SK-N-SH (cell line): ENCODE measurements at regions not wholly inside any gene's neighbourhood (a gene's known extent, or its start where the extent isn't known, plus 50 kb on each side); places are given as distances from the start of the nearest gene placed in this dataset.
"Not testable (repeated sequence)": the region's sequence is repeated elsewhere in the genome, so short reads cannot be mapped to it uniquely, and the experiment has no call there.

Source experiments
- EZH2phosphoT487 ChIP-seq: fragments of 200-600 bp; sonication (generic); IDR thresholded peaks from 2 replicates; pipeline ENCODE4 v1.6.1; 2017; ENCODE audit warnings: low read depth, mixed run types, mild to moderate bottlenecking, antibody characterized with exemption, moderate library complexity, borderline replicate concordance
- MXI1 ChIP-seq: IDR thresholded peaks from 2 replicates; pipeline ENCODE4 v1.6.1; 2012; ENCODE audit warnings: mild to moderate bottlenecking, low read depth, low read length, improper control_type of control experiment
- NFIC ChIP-seq: IDR thresholded peaks from 2 replicates; pipeline ENCODE4 v1.4.0; 2012; ENCODE audit warnings: borderline replicate concordance
- RAD21 ChIP-seq: IDR thresholded peaks from 2 replicates; pipeline ENCODE4 v1.6.1; 2012; ENCODE audit warnings: mild to moderate bottlenecking, low read length
- TF ChIP-seq, protein P1 (sequence below): fragments of 200-600 bp; sonication (generic); IDR thresholded peaks from 2 replicates; pipeline ENCODE4 v1.6.1; 2017; ENCODE audit warnings: antibody characterized with exemption, mild to moderate bottlenecking, moderate library complexity
- TF ChIP-seq, protein P2 (sequence below): IDR thresholded peaks from 2 replicates; pipeline ENCODE4 v1.6.1; 2012; ENCODE audit warnings: mild to moderate bottlenecking, low read depth, low read length, moderate library complexity

DNA sequence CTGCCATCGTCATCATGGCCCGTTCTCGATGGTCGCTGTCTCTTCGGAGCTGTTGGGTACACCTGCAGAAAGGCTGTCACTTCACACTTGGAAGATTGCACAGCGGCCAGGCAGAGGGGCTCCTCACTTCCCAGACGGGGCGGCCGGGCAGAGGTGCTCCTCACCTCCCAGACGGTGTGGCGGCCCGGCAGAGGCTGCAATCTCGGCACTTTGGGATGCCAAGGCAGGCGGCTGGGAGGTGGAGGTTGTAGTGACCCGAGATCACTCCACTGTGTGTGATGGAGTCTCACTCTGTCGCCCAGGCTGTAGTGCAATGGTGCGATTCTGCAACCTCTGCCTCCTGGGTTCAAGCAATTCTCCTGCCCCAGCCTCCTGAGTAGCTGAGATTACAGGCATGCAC is 192.4 kb downstream of the RTP5 start:
- TF ChIP-seq EZH2phosphoT487, NFIC, MXI1, RAD21: not testable (repeated sequence)
- TF ChIP-seq, protein P1, sequence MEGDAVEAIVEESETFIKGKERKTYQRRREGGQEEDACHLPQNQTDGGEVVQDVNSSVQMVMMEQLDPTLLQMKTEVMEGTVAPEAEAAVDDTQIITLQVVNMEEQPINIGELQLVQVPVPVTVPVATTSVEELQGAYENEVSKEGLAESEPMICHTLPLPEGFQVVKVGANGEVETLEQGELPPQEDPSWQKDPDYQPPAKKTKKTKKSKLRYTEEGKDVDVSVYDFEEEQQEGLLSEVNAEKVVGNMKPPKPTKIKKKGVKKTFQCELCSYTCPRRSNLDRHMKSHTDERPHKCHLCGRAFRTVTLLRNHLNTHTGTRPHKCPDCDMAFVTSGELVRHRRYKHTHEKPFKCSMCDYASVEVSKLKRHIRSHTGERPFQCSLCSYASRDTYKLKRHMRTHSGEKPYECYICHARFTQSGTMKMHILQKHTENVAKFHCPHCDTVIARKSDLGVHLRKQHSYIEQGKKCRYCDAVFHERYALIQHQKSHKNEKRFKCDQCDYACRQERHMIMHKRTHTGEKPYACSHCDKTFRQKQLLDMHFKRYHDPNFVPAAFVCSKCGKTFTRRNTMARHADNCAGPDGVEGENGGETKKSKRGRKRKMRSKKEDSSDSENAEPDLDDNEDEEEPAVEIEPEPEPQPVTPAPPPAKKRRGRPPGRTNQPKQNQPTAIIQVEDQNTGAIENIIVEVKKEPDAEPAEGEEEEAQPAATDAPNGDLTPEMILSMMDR: not testable (repeated sequence)
- TF ChIP-seq, protein P2, sequence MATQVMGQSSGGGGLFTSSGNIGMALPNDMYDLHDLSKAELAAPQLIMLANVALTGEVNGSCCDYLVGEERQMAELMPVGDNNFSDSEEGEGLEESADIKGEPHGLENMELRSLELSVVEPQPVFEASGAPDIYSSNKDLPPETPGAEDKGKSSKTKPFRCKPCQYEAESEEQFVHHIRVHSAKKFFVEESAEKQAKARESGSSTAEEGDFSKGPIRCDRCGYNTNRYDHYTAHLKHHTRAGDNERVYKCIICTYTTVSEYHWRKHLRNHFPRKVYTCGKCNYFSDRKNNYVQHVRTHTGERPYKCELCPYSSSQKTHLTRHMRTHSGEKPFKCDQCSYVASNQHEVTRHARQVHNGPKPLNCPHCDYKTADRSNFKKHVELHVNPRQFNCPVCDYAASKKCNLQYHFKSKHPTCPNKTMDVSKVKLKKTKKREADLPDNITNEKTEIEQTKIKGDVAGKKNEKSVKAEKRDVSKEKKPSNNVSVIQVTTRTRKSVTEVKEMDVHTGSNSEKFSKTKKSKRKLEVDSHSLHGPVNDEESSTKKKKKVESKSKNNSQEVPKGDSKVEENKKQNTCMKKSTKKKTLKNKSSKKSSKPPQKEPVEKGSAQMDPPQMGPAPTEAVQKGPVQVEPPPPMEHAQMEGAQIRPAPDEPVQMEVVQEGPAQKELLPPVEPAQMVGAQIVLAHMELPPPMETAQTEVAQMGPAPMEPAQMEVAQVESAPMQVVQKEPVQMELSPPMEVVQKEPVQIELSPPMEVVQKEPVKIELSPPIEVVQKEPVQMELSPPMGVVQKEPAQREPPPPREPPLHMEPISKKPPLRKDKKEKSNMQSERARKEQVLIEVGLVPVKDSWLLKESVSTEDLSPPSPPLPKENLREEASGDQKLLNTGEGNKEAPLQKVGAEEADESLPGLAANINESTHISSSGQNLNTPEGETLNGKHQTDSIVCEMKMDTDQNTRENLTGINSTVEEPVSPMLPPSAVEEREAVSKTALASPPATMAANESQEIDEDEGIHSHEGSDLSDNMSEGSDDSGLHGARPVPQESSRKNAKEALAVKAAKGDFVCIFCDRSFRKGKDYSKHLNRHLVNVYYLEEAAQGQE: not testable (repeated sequence)
